Lower leg skin (tissue), 4 donors: ENCODE measurements at regions not wholly inside any gene's neighbourhood (a gene's known extent, or its start where the extent isn't known, plus 50 kb on each side); places are given as distances from the start of the nearest gene placed in this dataset.

Source experiments
- DNase-seq, 2 donors: peaks; one replicate each; pipeline ENCODE4 v3.0.0-alpha.2; 2019; ENCODE audit warnings: low spot score in 2 of 2
- H3K4me3 ChIP-seq: fragments of 200-600 bp; sonication (generic); 2 replicates; pipeline ENCODE4 v1.5.1; 2017; ENCODE audit warnings: mild to moderate bottlenecking, low read depth; ENCODE audit not compliant: poor library complexity, severe bottlenecking
- CTCF ChIP-seq, 3 donors: fragments of 450-650 bp; IDR thresholded peaks; one replicate each; pipeline ENCODE4 v1.5.1; 2016; ENCODE audit warnings: antibody characterized with exemption in 3 of 3, mild to moderate bottlenecking in 3 of 3, moderate library complexity in 2 of 3
- POLR2A ChIP-seq, 2 donors: fragments of 450-650 bp; IDR thresholded peaks; one replicate each; pipeline ENCODE4 v1.6.1; 2016 to 2017; ENCODE audit warnings: antibody characterized with exemption in 2 of 2, mild to moderate bottlenecking in 1 of 2, moderate library complexity in 1 of 2
- WGBS, 2 donors: methylation state at CpG; one replicate each; pipeline ENCODE4 v1.1.5; 2018; 5-methylcytosine and 5-hydroxymethylcytosine counted together
- intact Hi-C: fragments of 100-400 bp; cut with DNase I; formaldehyde crosslinking; loops from one replicate; pipeline ENCODE4 v1.15.0; 2023; ENCODE audit warnings: low total_unique reads

- DNase-seq: no peak
- no peak for TF ChIP-seq CTCF (IDR thresholded peaks at IDR 0.05)
- no peak for TF ChIP-seq POLR2A (IDR thresholded peaks at IDR 0.05)
- intact Hi-C loops: no loop called here
- no peak overlapping the region for H3K4me3 ChIP-seq
Observed at GRCh38 chr5:9830184-9830583, 200.0 kb upstream of the TAS2R1 start.

GRCh38 chr5:9829621-9830020, 199.5 kb upstream of the TAS2R1 start:
- no peak for DNase-seq
- WGBS, 2 donors: 86 to 93% methylated on average over 2 of the region's 2 CpGs
- TF ChIP-seq POLR2A (IDR thresholded peaks at IDR 0.05) (no peak), CTCF (IDR thresholded peaks at IDR 0.05) (no peak)
- H3K4me3 ChIP-seq: no peak overlapping the region
- intact Hi-C loops: no loop called here

- H3K4me3 ChIP-seq: no peak overlapping the region
- intact Hi-C loops: no loop called here
- DNase-seq: no peak
- no peak for TF ChIP-seq CTCF (IDR thresholded peaks at IDR 0.05)
- no peak for TF ChIP-seq POLR2A (IDR thresholded peaks at IDR 0.05)
- WGBS, 2 donors: 30 to 32% methylated on average over 4 of the region's 4 CpGs
Observed at GRCh38 chr5:9820691-9821449, 190.7 kb upstream of the TAS2R1 start.

GRCh38 chr5:9818340-9818845, 188.2 kb upstream of the TAS2R1 start:
- WGBS, 2 donors: 90 to 100% methylated on average over 2 of the region's 2 CpGs
- intact Hi-C loops: no loop called here
- H3K4me3 ChIP-seq: no peak overlapping the region

GRCh38 chr5:9817819-9818218, 187.7 kb upstream of the TAS2R1 start:
- TF ChIP-seq POLR2A (IDR thresholded peaks at IDR 0.05) (no peak), CTCF (IDR thresholded peaks at IDR 0.05) (no peak)
- intact Hi-C loops: no loop called here
- DNase-seq: no peak
- WGBS, 2 donors: 71 to 82% methylated on average over 4 of the region's 4 CpGs
- no peak overlapping the region for H3K4me3 ChIP-seq

More at GRCh38 chr5:9818340-9818845, 188.2 kb upstream of the TAS2R1 start:
- no peak for DNase-seq
- TF ChIP-seq POLR2A (IDR thresholded peaks at IDR 0.05): no peak
- TF ChIP-seq CTCF (IDR thresholded peaks at IDR 0.05): no peak

GRCh38 chr5:9815051-9815450, 184.9 kb upstream of the TAS2R1 start:
- H3K4me3 ChIP-seq: no peak overlapping the region
- intact Hi-C loops: no loop called here
- TF ChIP-seq POLR2A (IDR thresholded peaks at IDR 0.05) (no peak), CTCF (IDR thresholded peaks at IDR 0.05) (no peak)
- WGBS, 2 donors: 49 to 55% methylated on average over 1 of the region's 1 CpG
- no peak for DNase-seq
